Gastroesophageal sphincter (tissue), 4 donors: ENCODE measurements at regions not wholly inside any gene's neighbourhood (a gene's known extent, or its start where the extent isn't known, plus 50 kb on each side); places are given as distances from the start of the nearest gene placed in this dataset.

ENCODE experiments used
- ATAC-seq: fragments of 150-250 bp; one replicate; pipeline ENCODE4 v1.9.1; 2016; ENCODE audit warnings: mild to moderate bottlenecking, moderate library complexity
- H3K27ac ChIP-seq, 4 donors: fragments of 200-600 bp; sonication (generic) in 3 of 4; 1 replicate in 3 of 4; 2 replicates in 1 of 4; pipeline ENCODE4 v1.5.1; 2016 to 2019
- H3K27me3 ChIP-seq: fragments of 200-600 bp; sonication (generic); one replicate; pipeline ENCODE4 v1.5.1; 2019
- H3K36me3 ChIP-seq, 2 donors: fragments of 200-600 bp; sonication (generic); one replicate each; pipeline ENCODE4 v1.5.1; 2019; ENCODE audit warnings: control low read depth in 1 of 2
- H3K4me1 ChIP-seq, 3 donors: fragments of 200-600 bp; sonication (generic); 1 replicate in 2 of 3; 2 replicates in 1 of 3; pipeline ENCODE4 v1.5.1; 2016 to 2019; ENCODE audit warnings: control low read depth in 2 of 3
- H3K4me3 ChIP-seq, 2 donors: fragments of 200-600 bp; sonication (generic); one replicate each; pipeline ENCODE4 v1.5.1; 2019; ENCODE audit warnings: mild to moderate bottlenecking in 1 of 2, moderate library complexity in 1 of 2
- H3K9me3 ChIP-seq, 3 donors: fragments of 200-600 bp; sonication (generic); one replicate each; pipeline ENCODE4 v1.5.1; 2017 to 2019; ENCODE audit warnings: control low read depth in 2 of 3
- EP300 ChIP-seq: sonication (generic); formaldehyde crosslinking; IDR thresholded peaks from one replicate; pipeline ENCODE4 v1.6.1; 2017; ENCODE audit warnings: antibody characterized with exemption, mild to moderate bottlenecking
- POLR2A ChIP-seq, 2 donors: fragments of 450-650 bp; IDR thresholded peaks; one replicate each; pipeline ENCODE4 v1.6.1; 2017; ENCODE audit warnings: antibody characterized with exemption in 2 of 2, mild to moderate bottlenecking in 2 of 2, moderate library complexity in 1 of 2
- POLR2AphosphoS5 ChIP-seq: sonication (generic); formaldehyde crosslinking; IDR thresholded peaks from one replicate; pipeline ENCODE4 v1.6.1; 2017; ENCODE audit warnings: antibody characterized with exemption
- WGBS, 2 donors: methylation state at CpG; one replicate each; pipeline ENCODE4 v1.1.5; 2018; ENCODE audit warnings: low coverage in 1 of 2; 5-methylcytosine and 5-hydroxymethylcytosine counted together
- TF ChIP-seq, protein P1 (sequence below), 4 experiments: fragments of 200-600 bp in 2 of 4; fragments of 450-650 bp in 2 of 4; sonication (generic) in 1 of 4; IDR thresholded peaks; one replicate each; pipeline ENCODE4 v1.5.1; 2017 to 2019; ENCODE audit warnings: antibody characterized with exemption in 4 of 4, mild to moderate bottlenecking in 2 of 4, moderate library complexity in 2 of 4

DNA sequence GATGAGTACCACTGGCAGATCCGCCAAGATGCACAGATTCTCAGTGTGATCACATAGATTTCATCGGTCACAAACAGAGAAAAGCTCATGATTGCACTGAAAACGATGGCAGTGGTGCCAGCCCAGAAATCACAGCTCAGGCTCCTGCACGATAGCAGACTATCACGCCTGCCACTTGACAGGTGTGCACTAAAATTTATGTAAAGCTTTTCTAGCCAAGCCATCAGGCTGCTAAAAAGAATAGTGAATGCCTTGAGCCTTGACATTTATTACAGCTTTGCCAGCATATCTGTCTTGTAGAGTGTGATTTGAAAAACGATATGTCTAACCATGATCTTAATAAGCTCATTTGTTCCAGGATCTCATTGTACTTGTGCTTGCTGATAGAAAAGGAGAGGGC lies 409.5 kb upstream of the CWC22 start:
- Histone ChIP-seq H3K27me3 (no peaks in the 10 kb centered on the region), H3K4me1 (peaks cover 0 to 6% (median 3%) of the 10 kb centered on the region in 3 donors), H3K27ac (no peak overlapping the region), H3K36me3 (no peaks in the 10 kb centered on the region), H3K4me3 (no peak overlapping the region), H3K9me3 (no peaks in the 10 kb centered on the region)
- TF ChIP-seq POLR2AphosphoS5 (no peak), POLR2A (IDR thresholded peaks at IDR 0.05) (no peak), EP300 (no peak)
- TF ChIP-seq, protein P1, sequence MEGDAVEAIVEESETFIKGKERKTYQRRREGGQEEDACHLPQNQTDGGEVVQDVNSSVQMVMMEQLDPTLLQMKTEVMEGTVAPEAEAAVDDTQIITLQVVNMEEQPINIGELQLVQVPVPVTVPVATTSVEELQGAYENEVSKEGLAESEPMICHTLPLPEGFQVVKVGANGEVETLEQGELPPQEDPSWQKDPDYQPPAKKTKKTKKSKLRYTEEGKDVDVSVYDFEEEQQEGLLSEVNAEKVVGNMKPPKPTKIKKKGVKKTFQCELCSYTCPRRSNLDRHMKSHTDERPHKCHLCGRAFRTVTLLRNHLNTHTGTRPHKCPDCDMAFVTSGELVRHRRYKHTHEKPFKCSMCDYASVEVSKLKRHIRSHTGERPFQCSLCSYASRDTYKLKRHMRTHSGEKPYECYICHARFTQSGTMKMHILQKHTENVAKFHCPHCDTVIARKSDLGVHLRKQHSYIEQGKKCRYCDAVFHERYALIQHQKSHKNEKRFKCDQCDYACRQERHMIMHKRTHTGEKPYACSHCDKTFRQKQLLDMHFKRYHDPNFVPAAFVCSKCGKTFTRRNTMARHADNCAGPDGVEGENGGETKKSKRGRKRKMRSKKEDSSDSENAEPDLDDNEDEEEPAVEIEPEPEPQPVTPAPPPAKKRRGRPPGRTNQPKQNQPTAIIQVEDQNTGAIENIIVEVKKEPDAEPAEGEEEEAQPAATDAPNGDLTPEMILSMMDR (IDR thresholded peaks at IDR 0.05): no peak
- no peak for ATAC-seq
- 64 to 73% methylated on average over 5 to 6 of the region's 6 CpGs for WGBS, 2 donors

DNA sequence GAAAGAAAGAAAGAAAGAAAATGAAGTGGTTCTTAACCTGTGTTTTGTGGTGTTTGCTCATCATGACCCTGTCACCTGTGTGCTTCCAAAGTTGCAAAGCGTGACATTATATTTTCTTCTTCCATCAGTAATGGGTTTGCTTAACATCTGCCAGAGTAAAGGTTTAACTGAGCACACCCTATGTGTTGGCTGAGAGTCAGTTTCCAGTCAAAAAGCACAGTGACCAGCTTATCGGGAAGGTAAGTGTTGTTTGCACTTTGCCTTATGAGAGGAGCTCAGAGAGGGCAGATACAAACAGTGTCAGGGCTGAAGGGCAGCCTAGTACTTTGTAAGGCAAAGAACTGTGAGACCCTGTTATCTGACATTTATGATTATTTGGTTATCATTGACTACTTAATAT lies 406.2 kb upstream of the CWC22 start:
- Histone ChIP-seq H3K36me3 (no peaks in the 10 kb centered on the region), H3K4me1 (peaks cover 0 to 14% (median 4%) of the 10 kb centered on the region in 3 donors), H3K27ac (no peak overlapping the region), H3K27me3 (no peaks in the 10 kb centered on the region), H3K9me3 (no peaks in the 10 kb centered on the region), H3K4me3 (no peak overlapping the region)
- TF ChIP-seq EP300 (no peak), POLR2AphosphoS5 (no peak), POLR2A (IDR thresholded peaks at IDR 0.05) (no peak)
- TF ChIP-seq, protein P1 (IDR thresholded peaks at IDR 0.05): no peak
- no peak for ATAC-seq
- 90 to 100% methylated on average over 1 to 2 of the region's 2 CpGs for WGBS, 2 donors

DNA sequence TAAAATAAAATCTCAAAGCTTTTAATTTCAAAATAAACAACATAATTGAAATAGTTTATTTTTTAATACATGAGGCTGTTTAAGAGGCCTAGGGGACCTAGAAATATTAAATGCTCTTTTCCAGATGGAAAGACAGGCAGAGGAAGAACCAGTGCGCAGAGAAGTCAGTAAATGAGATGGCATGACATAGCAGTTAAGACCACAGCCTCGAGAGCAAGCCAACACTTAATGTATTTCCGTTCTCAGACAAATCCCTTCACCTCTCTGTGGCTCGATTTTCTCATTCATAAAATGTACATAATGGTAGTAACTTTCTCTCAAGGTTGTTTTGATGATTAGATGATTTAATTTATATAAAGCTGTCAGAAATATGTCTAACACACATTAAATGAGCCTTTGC lies 405.1 kb upstream of the CWC22 start:
- Histone ChIP-seq H3K4me1 (peaks cover 0 to 14% (median 4%) of the 10 kb centered on the region in 3 donors), H3K27me3 (no peaks in the 10 kb centered on the region), H3K9me3 (no peaks in the 10 kb centered on the region), H3K27ac (no peak overlapping the region), H3K4me3 (no peak overlapping the region), H3K36me3 (no peaks in the 10 kb centered on the region)
- TF ChIP-seq EP300: no peak
- TF ChIP-seq, protein P1 (IDR thresholded peaks at IDR 0.05): no peak
- no peak for TF ChIP-seq POLR2A (IDR thresholded peaks at IDR 0.05)
- no peak for TF ChIP-seq POLR2AphosphoS5
- ATAC-seq: no peak
- 28 to 57% methylated on average over 4 of the region's 4 CpGs for WGBS, 2 donors

DNA sequence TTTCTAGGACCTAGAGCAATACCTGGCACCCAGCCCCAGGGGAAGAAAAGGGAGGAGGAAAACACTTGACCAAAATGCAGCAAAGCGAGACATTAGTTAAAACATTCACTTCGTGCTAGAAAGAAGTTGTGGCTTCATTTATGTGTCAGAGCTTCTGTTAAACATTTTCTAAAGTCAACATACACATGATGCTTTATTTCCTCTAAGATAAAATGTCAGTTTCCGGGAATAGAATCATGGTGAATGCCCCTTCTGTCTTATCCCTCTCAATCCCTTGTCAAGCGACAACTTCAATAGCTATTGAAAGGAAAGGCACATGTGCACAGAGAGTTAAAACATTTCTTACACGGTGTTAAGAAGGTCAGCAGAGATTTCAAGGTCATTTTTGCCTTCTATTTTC lies 404.6 kb upstream of the CWC22 start:
- no peak overlapping the region for H3K27ac ChIP-seq
- WGBS, 2 donors: 21 to 39% methylated on average over 5 of the region's 5 CpGs
- no peak for TF ChIP-seq EP300
- no peak for TF ChIP-seq POLR2AphosphoS5
- TF ChIP-seq, protein P1 (IDR thresholded peaks at IDR 0.05): no peak
- TF ChIP-seq POLR2A (IDR thresholded peaks at IDR 0.05): no peak
- no peaks in the 10 kb centered on the region for H3K27me3 ChIP-seq
- H3K9me3 ChIP-seq: no peaks in the 10 kb centered on the region
- H3K4me1 ChIP-seq: peaks cover 0 to 14% (median 4%) of the 10 kb centered on the region in 3 donors
- ATAC-seq: no peak
- H3K36me3 ChIP-seq: no peaks in the 10 kb centered on the region
- no peak overlapping the region for H3K4me3 ChIP-seq

DNA sequence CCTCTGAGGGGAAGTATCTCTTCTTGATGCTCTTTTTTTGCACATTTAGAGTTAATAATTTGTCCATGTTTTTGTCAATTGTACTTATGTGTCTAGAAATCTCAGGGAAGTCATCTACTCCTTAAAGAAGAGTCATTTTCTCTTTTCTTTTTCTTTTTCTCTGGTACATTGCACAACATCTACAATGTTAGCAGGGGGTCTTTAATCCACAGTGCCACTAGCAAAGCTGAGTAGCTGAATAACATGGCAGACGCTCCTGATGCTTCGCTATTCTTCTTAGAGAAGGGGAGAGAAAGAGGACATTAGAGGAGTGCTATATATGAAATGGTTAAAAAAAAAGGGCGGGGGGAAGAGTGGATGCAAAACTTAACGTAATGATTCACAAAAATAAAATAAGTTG lies 399.6 kb upstream of the CWC22 start:
- Histone ChIP-seq H3K4me1 (peaks cover 0 to 9% (median under 1%) of the 10 kb centered on the region in 3 donors), H3K4me3 (no peak overlapping the region), H3K27ac (no peak overlapping the region), H3K27me3 (no peaks in the 10 kb centered on the region), H3K36me3 (no peaks in the 10 kb centered on the region), H3K9me3 (no peaks in the 10 kb centered on the region)
- WGBS, 2 donors: 52 to 75% methylated on average over 3 to 4 of the region's 4 CpGs
- no peak for ATAC-seq
- TF ChIP-seq POLR2A (IDR thresholded peaks at IDR 0.05): no peak
- no peak for TF ChIP-seq POLR2AphosphoS5
- TF ChIP-seq EP300: no peak
- TF ChIP-seq, protein P1 (IDR thresholded peaks at IDR 0.05): no peak
